GM12878 (cell line): ENCODE measurements at regions not wholly inside any gene's neighbourhood (a gene's known extent, or its start where the extent isn't known, plus 50 kb on each side); places are given as distances from the start of the nearest gene placed in this dataset.

Experiments used
- CBX3 ChIP-seq: fragments of 200-600 bp; sonication (generic); IDR thresholded peaks from 2 replicates; pipeline ENCODE4 v1.6.1; 2016; ENCODE audit warnings: low read depth, borderline replicate concordance
- CHD4 ChIP-seq: fragments of 200-600 bp; sonication (generic); IDR thresholded peaks from 2 replicates; pipeline ENCODE4 v1.6.1; 2016; ENCODE audit warnings: mild to moderate bottlenecking
- EZH2 ChIP-seq: IDR thresholded peaks from 2 replicates; pipeline ENCODE4 v1.6.1; 2012; ENCODE audit warnings: low read depth, mild to moderate bottlenecking, control low read depth, inconsistent platforms, low read length, borderline replicate concordance; ENCODE audit not compliant: control insufficient read depth
- JUNB ChIP-seq: IDR thresholded peaks from 2 replicates; pipeline ENCODE4 v1.6.1; 2016; ENCODE audit warnings: antibody characterized with exemption, mild to moderate bottlenecking
- LARP7 ChIP-seq: fragments of 450-650 bp; IDR thresholded peaks from 2 replicates; pipeline ENCODE4 v1.6.1; 2017; ENCODE audit warnings: mild to moderate bottlenecking
- RAD21 ChIP-seq: IDR thresholded peaks from 2 replicates; pipeline ENCODE4 v1.6.1; 2011; ENCODE audit warnings: mild to moderate bottlenecking, low read depth, low read length, moderate library complexity; ENCODE audit not compliant: insufficient read depth
- TCF7 ChIP-seq: IDR thresholded peaks from 2 replicates; pipeline ENCODE4 v1.6.1; 2014; ENCODE audit warnings: antibody characterized with exemption, borderline replicate concordance
- TF ChIP-seq, protein P1 (sequence below), 3 experiments: IDR thresholded peaks in 2 of 3; conservative IDR thresholded peaks in 1 of 3; 2 replicates each; pipeline ENCODE4 v1.5.1; 2011; ENCODE audit warnings: low read depth in 3 of 3, low read length in 3 of 3, mild to moderate bottlenecking in 3 of 3, control low read depth in 2 of 3, moderate library complexity in 2 of 3, inconsistent platforms in 1 of 3, mixed read lengths in 1 of 3; ENCODE audit not compliant: control insufficient read depth in 2 of 3, insufficient read depth in 1 of 3; ENCODE audit errors: extremely low read depth in 1 of 3

DNA sequence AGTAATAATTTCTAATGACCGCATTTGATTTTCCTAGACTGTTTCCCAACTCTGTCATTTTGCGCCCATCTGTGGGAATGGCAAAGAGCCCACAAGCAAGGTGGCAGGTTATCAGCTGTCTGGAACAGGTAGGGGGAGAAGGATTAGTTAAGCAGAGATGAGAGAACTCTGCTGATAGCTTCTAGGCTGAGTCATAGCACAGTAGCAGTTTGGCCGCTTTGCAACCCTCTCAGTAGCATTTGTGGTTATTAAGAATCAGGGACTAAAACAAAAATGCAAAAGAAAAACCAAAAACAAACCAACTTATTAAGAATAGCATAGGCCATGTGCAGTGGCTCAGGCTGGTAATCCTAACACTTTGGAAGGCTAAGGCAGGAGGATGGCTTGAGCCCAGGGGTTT lies 602.7 kb upstream of the SORCS1 start:
- TF ChIP-seq EZH2: no peak
- no peak for TF ChIP-seq JUNB
- TF ChIP-seq RAD21: no peak
- no peak for TF ChIP-seq CHD4
- TF ChIP-seq CBX3: no peak
- no peak for TF ChIP-seq LARP7
- no peak for TF ChIP-seq TCF7
- TF ChIP-seq, protein P1, sequence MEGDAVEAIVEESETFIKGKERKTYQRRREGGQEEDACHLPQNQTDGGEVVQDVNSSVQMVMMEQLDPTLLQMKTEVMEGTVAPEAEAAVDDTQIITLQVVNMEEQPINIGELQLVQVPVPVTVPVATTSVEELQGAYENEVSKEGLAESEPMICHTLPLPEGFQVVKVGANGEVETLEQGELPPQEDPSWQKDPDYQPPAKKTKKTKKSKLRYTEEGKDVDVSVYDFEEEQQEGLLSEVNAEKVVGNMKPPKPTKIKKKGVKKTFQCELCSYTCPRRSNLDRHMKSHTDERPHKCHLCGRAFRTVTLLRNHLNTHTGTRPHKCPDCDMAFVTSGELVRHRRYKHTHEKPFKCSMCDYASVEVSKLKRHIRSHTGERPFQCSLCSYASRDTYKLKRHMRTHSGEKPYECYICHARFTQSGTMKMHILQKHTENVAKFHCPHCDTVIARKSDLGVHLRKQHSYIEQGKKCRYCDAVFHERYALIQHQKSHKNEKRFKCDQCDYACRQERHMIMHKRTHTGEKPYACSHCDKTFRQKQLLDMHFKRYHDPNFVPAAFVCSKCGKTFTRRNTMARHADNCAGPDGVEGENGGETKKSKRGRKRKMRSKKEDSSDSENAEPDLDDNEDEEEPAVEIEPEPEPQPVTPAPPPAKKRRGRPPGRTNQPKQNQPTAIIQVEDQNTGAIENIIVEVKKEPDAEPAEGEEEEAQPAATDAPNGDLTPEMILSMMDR (IDR thresholded peaks at IDR 0.05 in 2 of 3, conservative IDR thresholded peaks at IDR 0.05 in 1 of 3; ENCODE audit: control insufficient read depth in 2 of 3, extremely low read depth in 1 of 3, insufficient read depth in 1 of 3, low read depth in 3 of 3, low read length in 3 of 3): no peak
